Prostate gland (tissue), 2 donors: ENCODE measurements at regions not wholly inside any gene's neighbourhood (a gene's known extent, or its start where the extent isn't known, plus 50 kb on each side); places are given as distances from the start of the nearest gene placed in this dataset.

ENCODE experiments used
- POLR2A ChIP-seq: fragments of 450-650 bp; IDR thresholded peaks from one replicate; pipeline ENCODE4 v1.6.1; 2016; ENCODE audit warnings: antibody characterized with exemption, mild to moderate bottlenecking
- TF ChIP-seq, protein P1 (sequence below), 4 experiments: fragments of 200-600 bp in 2 of 4; fragments of 450-650 bp in 2 of 4; sonication (generic) in 2 of 4; IDR thresholded peaks; 1 replicate in 3 of 4; 2 replicates in 1 of 4; pipeline ENCODE4 v1.5.1; 2016 to 2019; ENCODE audit warnings: antibody characterized with exemption in 4 of 4, mild to moderate bottlenecking in 2 of 4, moderate library complexity in 2 of 4

DNA sequence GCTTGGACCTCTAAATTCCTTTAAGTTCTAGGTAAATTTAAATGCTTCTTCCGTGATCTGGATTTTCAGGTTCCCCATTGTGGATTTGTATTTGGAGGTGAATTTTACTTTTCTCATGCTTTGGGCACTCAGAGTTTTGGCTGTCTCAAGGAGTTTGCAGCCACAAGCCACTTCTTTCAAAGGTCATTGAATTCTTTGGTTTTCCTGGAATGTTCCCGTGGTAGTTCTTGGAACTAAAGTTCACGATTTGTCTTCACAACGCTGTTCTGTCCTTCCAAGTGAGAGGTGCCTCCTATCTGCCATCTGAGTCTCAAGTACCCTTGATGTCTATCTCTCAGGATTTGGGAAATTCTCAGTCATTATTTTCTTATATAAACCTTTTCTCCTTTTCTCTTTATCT lies 1438.7 kb upstream of the ZEB2 start:
- TF ChIP-seq, protein P1, sequence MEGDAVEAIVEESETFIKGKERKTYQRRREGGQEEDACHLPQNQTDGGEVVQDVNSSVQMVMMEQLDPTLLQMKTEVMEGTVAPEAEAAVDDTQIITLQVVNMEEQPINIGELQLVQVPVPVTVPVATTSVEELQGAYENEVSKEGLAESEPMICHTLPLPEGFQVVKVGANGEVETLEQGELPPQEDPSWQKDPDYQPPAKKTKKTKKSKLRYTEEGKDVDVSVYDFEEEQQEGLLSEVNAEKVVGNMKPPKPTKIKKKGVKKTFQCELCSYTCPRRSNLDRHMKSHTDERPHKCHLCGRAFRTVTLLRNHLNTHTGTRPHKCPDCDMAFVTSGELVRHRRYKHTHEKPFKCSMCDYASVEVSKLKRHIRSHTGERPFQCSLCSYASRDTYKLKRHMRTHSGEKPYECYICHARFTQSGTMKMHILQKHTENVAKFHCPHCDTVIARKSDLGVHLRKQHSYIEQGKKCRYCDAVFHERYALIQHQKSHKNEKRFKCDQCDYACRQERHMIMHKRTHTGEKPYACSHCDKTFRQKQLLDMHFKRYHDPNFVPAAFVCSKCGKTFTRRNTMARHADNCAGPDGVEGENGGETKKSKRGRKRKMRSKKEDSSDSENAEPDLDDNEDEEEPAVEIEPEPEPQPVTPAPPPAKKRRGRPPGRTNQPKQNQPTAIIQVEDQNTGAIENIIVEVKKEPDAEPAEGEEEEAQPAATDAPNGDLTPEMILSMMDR (IDR thresholded peaks at IDR 0.05): no peak
- TF ChIP-seq POLR2A: no peak
